ENCODE measurements at regions not wholly inside any gene's neighbourhood (a gene's known extent, or its start where the extent isn't known, plus 50 kb on each side); places are given as distances from the start of the nearest gene placed in this dataset.

GRCh38 chr4:1459722-1460511 is 53.7 kb upstream of the NKX1-1 start:
- TF ChIP-seq CTCF (IDR thresholded peaks at IDR 0.05; ENCODE audit: low read depth, low read length) = no peak
- no peak overlapping the region for H3K4me3 ChIP-seq (replicated peaks in 1 of 2; ENCODE audit: low read depth in 2 of 2, low read length in 2 of 2)
- DNase-seq (ENCODE audit: low read depth in 2 of 2) = no peak

GRCh38 chr4:1459081-1459721 is 53.0 kb upstream of the NKX1-1 start:
- no peak for DNase-seq (ENCODE audit: low read depth in 2 of 2)
- H3K4me3 ChIP-seq (replicated peaks in 1 of 2; ENCODE audit: low read depth in 2 of 2, low read length in 2 of 2) = no peak overlapping the region
- TF ChIP-seq CTCF (IDR thresholded peaks at IDR 0.05; ENCODE audit: low read depth, low read length) = no peak

DNA sequence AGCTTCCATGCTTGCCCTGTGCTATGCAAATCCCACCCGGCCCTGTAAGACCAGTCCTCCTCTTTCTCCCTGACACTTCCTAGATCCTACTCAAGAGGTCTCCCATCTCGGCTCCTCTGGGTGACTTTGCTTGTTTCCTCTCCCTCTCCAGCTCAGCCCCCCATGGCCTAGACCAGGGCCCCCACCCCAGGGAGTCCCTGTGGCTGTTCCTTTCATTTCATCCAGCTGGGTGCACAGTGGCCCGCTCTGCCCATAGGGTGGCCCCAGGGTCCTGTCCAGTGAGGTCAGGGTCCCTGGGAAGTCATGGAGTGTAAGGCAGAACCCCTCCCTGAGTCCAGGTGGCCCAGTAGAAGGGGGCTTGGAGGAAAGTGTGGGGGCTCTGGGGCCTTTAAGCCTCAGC is 52.3 kb upstream of the NKX1-1 start:
- H3K4me3 ChIP-seq (replicated peaks in 1 of 2; ENCODE audit: low read depth in 2 of 2, low read length in 2 of 2) = no peak overlapping the region
- TF ChIP-seq CTCF (IDR thresholded peaks at IDR 0.05; ENCODE audit: low read depth, low read length) = no peak
- no peak for DNase-seq (ENCODE audit: low read depth in 2 of 2)
